22Rv1 (cell line): ENCODE measurements at regions not wholly inside any gene's neighbourhood (a gene's known extent, or its start where the extent isn't known, plus 50 kb on each side); places are given as distances from the start of the nearest gene placed in this dataset.

Experiments used
- ZFX ChIP-seq: fragments of 450-650 bp; IDR thresholded peaks from 2 replicates; pipeline ENCODE4 v1.6.1; 2017; ENCODE audit warnings: antibody characterized with exemption, borderline replicate concordance
- TF ChIP-seq, protein P1 (sequence below): fragments of 450-650 bp; IDR thresholded peaks from 2 replicates; pipeline ENCODE4 v1.5.1; 2017; ENCODE audit warnings: mild to moderate bottlenecking

DNA sequence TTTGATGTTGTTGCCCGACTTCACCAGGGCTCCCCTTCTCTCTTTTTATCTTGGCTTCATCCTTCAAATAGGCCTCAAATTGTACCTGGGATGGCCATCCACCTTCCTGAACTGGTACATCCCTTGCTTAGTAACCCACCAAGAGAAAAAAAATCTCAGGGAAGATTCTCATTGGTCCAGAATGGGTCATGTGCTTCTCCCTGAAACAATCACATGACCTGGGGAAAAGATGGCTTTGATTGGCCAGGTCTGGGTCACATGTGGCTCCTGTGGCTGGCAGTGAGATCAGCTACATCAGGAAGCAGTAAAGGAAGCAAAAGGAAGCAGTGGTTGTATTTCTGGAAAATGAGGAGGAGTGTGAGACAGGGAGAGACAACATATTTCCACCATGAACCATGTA lies 540.2 kb downstream of the MIAT start:
- TF ChIP-seq, protein P1, sequence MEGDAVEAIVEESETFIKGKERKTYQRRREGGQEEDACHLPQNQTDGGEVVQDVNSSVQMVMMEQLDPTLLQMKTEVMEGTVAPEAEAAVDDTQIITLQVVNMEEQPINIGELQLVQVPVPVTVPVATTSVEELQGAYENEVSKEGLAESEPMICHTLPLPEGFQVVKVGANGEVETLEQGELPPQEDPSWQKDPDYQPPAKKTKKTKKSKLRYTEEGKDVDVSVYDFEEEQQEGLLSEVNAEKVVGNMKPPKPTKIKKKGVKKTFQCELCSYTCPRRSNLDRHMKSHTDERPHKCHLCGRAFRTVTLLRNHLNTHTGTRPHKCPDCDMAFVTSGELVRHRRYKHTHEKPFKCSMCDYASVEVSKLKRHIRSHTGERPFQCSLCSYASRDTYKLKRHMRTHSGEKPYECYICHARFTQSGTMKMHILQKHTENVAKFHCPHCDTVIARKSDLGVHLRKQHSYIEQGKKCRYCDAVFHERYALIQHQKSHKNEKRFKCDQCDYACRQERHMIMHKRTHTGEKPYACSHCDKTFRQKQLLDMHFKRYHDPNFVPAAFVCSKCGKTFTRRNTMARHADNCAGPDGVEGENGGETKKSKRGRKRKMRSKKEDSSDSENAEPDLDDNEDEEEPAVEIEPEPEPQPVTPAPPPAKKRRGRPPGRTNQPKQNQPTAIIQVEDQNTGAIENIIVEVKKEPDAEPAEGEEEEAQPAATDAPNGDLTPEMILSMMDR = no peak
- TF ChIP-seq ZFX = no peak
